Fibroblast of skin of back (primary cell): ENCODE measurements at regions not wholly inside any gene's neighbourhood (a gene's known extent, or its start where the extent isn't known, plus 50 kb on each side); places are given as distances from the start of the nearest gene placed in this dataset.

Source experiments
- DNase-seq: peaks from one replicate; pipeline ENCODE4 v3.0.0-alpha.2; 2013

DNA sequence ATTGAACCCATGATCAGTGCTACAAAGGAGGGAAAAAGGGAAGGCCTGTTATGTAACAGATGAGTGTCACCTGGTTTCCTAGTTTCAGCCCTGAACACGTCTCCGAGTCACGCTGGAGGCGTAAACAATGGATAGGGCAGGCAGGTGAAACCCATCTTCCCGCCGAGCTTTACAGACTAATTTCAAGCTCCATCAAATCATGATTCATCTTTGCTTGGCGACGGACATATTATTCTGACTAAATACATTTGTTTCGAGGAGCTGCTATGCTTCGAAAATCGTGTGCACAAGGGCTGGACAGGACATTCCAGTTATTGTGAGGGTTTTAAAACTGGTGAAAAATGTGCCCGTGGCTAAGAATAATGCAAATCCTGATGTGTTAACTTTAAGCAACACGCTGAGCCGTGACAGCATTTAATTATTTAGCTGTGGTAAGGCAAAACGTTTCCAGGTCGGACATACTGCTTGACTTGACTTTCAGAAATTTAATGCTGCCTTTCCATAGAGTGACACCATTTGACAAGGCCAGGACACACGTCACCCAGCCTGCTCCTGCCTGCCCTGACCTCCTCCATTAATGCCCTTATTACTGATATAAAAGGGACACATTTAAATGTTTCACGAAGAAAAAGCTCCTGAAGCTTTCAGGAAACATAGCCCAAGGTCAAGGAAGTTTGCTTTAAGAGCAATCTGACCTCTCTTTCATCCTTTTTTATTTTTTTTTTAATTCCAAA lies 1203.5 kb upstream of the TMEM132C start:
- DNase-seq: no peak

DNA sequence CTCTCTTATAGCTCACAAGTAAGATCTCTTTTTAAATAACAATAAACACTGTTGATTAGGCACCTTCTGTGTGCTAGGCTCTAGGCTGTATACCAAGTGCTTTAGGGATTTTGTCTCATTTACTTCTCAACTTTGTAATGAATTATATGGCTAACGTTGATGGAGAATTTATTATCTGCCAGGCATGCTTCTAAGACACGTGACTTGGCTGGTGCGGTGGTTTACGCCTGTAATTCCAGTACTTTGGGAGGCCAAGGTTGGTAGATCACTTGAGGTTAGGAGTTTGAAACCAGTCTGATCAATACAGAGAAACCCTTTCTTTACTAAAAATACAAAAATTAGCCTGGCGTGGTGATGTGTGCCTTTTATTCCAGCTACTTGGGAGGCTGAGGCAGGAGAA lies 1202.8 kb upstream of the TMEM132C start:
- no peak for DNase-seq

DNA sequence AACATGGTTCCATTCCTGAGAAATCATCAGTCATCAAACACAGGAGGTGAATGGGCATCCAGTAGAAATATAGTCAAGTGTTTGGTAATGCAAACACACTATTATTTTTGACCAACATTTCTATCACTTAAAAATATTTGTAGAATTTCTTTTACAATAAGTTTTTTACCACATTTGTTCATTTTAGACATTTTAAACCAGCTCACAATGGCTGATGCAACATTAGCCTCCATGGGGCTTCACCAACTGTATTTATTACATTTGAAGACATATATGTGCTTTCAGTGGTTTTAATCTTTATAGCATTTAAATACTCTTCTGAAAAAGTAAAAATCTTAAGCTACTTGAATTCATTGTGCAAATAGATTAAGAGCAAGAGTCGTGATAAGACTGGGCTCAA lies 1201.4 kb upstream of the TMEM132C start:
- no peak for DNase-seq

DNA sequence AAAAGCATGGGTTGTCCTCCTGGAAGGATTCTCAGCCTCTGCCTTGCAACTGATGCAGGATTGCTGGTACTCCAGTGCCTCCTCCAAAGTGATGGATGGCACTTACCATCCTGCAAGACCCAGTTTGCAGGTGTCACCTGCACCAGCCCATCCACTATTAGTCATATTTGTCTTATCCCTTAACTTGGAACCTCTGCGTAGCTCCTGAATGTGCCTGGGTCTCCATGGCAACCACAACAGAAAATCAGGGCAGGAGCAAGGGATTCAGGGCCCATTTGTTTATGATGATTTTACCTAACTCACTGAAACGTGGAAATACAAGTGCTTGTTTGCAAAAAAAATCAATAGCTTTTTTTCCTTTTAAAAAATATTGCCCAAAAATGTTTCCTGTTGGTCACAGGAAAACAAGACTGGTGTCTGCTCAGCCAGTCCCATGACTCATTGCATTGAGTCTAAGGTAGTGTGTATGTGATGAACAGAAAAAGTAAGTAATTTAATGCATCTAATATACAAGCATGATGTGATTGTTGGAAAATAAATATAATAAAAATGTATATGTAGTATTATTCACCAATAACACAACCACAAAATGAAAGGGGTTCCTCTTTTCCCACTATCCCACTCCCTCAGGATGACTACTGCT lies 1196.3 kb upstream of the TMEM132C start:
- no peak for DNase-seq

DNA sequence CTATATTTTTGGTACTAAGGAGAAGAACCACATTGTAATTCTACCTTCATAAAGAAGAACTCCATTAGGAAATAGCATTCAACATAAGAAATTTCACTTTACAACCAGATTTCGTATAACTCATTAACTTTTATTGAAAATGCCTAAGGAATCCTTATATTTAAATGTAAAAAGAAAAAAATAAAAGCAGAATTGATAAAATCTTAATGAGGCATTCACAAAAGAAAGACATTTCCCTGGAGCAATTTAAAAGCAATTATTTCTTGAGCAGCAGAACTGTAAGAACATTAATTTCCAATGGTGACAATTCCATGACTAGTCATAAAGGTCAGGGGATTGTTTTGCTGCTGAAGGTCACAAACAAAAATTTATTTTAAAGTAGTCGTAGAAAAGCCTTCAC lies 1192.8 kb upstream of the TMEM132C start:
- no peak for DNase-seq

DNA sequence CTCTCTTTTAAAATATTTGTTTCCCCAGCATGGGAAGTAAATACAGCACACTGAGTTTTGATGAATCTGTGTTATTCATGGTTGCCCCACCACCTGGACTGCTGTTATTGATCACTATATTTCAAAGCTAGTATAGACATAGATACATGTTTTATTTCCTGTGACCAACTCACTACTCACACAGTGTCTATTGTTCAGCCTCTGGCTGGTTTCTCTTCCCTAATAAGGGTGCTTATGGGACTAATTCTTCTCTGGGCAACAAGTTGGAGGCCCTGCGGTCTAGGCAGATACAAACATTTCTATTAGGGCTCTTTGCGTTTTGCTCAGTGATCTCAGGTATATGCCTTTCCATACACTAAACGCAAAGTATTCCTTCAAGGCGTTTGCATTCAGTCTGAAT lies 1191.0 kb upstream of the TMEM132C start:
- DNase-seq: no peak

DNA sequence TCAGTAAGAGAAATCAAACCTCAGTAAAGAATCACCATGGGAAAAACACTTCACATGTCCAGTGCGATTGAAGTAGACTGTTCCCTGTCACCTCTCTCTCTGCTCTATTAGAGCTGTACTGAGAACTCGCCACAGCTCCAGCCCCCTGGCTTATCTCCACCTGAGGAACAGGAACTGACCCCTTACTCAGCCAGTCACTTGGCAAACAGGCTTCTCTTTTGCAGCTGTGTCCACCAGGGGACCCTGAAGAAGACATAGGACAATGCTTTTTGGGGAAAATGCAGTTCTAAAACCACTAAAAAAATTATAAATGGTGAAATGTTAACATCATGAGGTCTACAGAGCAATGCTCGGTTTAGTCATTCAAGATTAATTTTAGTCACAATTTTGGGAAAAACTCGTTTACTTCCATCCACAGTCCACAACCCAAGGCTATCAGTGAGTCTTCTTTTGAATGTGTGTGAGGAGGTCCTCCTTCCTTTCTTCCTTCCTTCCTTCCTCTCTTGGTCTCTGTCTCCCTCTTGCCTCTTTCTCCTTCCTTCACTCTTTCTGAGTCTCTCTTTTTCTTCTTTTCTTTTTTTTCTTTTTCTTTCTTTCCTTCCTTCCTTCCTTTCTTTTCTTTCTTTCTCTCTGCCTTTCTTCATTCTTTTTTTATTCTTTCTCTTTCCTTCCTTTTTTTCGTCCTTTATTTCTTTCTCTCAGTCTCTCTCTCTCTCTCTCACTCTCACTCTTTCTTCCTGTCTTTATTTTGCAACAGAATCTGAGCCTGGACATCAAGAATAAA lies 1189.5 kb upstream of the TMEM132C start:
- no peak for DNase-seq

DNA sequence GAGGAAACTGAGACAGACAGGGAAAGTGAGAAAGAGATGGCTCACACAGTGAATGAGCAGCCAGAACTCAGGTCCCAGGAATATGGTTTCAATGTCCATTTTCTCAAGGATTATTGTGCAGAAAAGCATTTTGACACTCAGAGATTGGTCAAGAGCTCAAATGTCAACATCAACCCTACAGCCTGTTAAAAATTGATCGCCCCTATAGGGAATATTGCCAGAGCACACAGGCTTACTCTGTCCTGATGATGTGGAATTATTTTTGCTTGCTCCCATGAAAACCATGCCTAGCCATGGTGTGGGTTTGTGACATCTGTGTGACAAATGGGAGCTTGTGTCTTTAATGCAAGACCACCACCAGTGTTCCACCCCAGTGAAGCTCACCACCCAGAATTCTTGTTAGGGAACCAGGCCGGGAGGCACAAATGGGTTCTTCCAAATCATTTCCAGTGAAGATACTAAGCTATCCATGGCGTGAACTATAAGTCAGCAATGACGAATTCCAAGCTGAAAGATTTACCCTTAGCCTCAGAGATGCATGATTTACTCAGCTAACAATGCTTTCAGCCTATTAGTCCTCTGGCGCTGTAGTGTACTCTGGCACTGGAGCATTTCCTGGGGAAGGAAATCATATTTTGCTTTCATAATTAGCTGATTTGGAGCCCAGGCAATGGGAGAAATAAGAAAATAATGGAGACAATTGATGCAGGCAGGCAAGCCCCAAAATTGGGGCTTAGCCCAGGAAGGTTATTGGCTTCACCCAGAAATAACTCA lies 1188.2 kb upstream of the TMEM132C start:
- peak; percentile 22 for DNase-seq

DNA sequence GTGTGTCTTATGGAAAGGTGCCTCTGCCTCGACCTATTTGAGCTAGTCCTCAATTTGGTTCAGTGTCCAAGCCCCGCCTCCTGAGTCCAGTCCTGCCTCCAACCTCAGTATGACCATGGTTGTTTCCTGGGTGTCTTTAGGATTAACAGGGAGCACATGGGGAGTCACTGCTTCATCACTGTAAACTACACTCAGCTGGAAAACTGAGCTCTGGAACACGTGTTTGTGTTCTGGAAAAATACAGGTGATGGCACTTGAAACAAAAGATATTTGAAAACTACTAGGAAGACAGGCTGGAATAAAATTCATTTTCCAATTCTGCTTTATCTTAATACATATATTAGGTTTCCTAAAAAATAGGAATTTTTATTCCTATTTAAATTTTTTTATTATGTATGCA lies 1187.3 kb upstream of the TMEM132C start:
- DNase-seq: no peak

DNA sequence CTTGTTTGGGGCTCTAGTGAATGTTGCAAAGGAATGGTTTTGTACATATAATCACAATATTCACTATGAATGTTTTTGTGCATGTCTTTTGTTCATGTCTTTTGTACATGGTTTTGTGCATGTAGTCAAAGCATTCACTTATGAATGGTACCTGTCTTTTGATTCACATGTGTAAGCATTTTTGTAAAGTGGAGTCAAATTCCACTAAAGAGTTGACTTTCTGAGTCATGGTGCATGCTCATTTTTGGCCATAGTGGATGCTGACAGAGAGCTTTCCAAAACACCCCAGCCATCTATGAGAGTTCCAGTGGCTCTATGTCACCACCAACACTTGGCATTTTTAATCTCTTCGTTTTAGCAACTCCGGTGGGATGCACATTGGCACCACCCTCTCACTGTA lies 1185.9 kb upstream of the TMEM132C start:
- DNase-seq: peak; percentile 11

DNA sequence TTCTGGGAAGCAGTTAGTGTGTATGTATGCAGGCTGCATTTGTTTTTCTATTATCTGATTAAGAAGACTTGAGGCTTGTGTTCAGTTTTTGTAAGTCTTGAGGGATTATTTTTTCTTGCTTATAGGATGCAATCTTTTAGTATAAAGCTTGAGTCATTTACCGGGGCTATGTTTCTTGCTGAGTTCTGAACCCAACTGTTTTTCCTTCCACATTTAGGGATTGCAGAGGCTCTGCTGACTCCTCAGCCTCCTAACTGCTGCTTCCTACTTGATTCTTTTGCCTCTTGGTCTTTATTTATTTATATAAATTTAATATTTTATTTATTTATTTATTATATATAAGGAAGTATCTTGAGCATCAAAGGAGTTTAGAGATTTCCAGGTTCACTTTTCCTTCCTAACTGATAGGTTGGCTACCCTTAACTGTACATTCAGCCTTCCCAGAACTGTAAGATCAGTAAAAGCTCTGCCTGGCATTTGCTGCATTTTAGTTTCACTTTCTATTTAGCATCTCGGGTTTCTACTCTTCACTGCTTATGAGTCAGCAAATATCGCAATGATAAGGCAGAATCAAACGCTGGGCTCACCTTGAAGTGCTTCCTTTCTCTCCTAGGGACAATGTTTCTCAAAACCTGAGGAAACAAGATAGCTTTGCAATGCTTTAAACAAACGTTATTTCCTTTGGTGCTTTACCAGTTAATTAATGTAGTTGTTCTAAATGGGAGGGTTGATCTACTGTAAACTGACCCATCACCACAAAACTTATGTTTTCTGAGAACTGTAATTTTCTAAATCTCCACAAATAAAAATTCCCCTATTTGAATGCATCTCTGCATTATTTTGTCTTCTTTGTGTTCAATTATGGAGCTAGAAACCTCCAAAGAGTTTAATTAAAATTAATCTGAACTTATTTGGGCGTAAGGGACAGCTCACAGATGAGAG lies 1183.7 kb upstream of the TMEM132C start:
- peak; percentile 77 for DNase-seq

DNA sequence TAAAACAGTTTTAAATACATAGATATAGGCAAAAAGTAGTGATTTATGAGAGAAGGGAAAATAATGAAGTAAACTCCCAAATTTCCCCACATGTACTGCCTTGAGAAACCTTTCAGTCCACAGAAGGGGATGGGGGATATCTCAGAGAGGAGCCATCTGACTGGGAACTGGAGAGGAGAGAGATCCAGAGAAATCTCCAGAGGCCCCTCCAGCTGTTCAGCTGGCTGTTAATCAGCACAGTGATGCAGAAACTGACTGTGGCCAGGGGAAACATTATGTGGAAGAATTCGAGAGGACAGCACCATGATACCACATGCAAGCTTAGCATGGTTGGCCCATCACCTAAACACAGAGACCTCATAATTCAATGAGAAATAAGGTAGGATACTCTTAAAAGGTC lies 1165.9 kb upstream of the TMEM132C start:
- no peak for DNase-seq

DNA sequence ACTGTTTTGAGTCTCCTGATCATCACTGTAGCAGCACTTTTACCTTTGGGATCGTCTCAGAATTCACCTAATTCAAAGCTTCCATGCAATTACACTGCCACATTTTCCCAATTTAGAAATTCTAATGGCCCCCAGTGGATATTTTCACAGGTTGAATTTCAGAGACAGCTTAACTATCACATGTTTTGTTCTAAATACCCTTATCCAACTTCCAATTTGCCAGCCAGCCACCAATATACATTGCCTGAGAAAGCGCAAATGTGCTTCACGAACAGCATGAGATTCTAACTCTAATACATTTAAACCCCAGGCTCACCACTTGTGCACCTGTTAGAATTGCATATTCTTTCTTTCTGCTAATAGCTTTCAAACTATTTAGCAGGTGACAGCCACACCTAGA lies 1160.9 kb upstream of the TMEM132C start:
- no peak for DNase-seq

DNA sequence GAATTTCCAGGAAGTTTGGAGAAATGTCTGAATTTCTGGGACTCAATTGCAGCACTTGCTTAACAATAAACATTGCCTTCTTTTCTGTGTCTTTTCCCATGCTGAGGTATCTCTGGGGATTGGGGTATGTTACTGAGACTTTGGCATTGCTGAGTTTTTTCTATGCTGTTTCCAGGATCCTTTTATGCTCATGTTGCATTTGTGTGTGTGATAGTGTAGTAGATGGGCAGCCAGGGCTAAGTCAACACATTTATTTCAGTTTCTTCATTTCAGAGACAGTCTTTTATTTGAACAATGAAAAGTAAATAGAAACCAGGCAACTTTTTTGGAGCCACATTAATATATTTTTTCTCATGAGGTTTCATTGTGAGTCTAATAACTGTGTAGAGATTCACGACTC lies 1160.3 kb upstream of the TMEM132C start:
- no peak for DNase-seq

DNA sequence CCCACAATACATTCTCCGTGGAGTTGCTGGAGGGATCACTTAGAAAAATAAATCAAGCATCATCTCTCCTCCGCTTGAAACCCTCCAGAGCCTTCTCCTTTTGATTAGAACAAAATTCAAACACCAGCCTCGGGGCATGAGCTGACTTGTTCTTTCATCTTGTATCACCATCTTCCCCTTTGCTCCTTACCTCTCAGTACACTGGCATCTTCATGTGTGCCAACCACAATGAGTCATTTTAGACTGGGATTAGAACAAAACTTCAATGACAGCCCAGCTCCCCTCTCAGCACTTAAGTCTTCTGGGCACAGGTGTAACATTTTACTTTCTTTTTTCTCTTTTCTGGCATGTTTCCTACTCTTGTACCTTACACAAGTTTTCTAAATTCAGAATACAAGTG lies 1159.2 kb upstream of the TMEM132C start:
- DNase-seq: no peak

DNA sequence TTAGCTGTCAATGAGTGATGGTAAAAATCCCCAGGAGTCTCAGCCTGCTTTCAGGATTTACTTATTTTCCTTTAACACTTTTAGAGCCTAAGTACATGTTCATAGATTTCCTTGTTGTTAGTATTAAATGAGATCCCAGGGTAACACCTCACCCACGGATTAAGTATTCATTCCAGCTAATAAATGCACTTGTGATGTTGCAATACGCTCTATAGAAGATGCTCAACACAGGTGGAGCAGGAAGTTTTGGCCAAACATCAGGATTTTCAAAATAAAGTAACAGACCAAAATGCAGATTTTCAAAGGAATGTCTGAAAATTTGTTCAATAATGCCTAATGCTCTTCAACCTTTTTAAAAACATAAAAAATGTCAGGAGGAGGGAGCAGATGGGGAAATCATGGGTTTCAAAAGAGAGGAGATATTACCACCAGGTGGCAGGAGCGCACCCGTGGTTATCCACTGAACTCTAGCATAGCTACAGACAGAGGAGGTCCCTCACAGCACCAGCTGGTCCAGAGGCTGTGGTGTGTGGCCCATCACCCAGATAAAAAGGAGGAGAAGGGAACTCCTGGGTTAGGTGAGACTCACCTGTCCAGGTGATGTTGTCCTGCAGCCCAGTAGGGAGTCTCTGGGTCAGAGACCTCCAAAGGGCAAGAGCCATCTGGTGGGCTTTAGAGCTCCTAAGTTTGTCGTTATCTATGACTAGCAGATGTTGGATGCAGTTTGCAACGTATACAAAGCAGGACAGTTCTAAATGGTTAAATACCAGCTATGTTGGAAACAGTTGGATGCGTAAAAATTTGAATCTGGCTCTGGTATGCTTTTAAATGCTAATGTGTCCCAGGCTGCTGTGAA lies 1158.4 kb upstream of the TMEM132C start:
- DNase-seq: peak; percentile 61

DNA sequence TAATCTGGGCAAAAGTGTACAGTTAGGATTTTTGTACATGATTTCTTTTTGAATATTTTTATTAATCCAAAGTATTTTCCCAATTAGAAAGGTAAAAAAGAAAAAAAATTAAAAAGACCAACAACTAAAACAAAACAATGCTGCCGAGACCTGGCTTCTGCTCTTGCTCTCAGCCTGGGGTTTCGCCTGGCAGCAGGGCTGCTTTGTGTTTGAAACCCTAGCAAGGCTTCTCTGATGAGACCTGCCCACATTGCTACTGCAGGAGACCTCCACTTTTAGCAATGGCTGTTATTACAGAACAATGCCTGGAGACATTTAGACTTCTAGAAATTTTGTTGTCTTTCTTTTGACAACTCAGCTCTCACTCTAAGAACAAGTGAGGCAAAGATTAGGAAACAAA lies 1153.0 kb upstream of the TMEM132C start:
- DNase-seq: no peak

DNA sequence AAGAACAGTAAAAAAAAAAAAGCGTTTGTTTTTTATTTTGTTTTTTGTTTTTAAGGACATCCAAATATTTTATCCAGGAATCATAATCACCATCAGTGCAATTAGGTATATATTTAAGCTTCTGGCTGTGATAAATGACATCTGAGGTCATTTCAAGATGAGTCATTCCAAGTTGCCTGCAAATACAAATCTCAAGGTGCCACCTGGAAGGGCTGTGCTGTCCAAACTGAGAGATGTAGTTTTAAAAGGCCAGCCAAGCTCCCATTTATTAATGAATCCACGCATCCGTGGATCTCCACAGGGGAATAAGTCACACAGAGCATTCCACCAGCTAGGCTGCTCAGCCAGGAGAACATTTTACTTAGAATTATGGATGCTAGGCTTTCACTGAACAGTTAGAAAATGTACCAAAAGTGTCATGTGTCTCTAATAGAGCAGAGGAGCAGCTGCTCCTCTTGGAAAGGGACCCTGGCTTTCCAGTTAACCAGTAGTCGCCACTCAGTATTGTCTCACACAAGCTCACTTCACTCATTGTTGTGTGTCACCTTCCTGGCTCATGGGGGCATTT lies 1151.4 kb upstream of the TMEM132C start:
- no peak for DNase-seq

DNA sequence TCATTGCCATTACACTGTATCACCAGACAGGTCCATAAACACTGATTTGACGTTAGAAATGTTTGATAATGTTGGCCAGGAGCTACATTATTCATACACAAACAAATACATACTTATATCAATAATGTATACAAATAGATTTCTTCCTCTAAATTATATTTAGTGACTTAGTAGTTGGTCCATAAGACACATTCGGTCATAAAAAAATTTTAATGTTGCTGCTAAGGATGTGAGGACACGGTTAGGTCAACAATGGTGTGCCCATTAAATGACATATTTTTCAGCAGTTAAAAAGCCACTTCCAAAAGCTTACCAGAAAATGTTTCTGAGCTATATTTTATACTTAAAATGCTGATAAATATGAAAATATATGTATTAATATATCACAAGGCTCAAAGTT lies 1148.7 kb upstream of the TMEM132C start:
- DNase-seq: no peak

DNA sequence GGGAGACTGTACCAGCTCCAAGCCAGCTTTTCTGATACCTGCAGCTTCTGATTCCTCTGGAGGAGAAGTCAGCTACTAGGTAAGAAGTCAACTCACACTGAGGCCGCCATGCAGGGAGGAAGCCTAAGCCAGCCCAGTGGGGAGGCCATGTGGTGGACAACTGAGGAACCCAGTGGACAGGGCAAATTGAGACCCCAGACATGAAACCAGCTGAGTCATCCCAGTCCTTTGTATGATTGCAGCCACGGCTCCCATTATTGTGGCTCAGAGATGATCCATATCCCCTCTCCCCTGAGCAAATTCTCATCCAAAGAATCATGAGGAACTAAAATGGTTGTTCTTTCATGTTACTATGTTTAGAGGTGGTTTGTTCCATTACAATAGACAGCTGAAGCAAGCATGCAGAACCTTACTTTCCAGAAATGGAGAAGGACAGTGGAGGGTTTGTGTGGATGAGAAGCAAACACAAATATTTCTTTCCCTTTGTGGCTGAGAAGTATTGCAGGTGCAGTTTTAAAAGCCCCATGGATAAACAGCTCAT lies 1147.3 kb upstream of the TMEM132C start:
- DNase-seq: no peak
